Adrenal gland (tissue), 9 donors: ENCODE measurements at regions not wholly inside any gene's neighbourhood (a gene's known extent, or its start where the extent isn't known, plus 50 kb on each side); places are given as distances from the start of the nearest gene placed in this dataset.

Experiments
- DNase-seq, 7 donors: peaks; one replicate each; pipeline ENCODE4 v3.0.0-alpha.2; 2019 to 2020
- H3K27ac ChIP-seq, 5 donors: fragments of 200-600 bp; sonication (generic) in 4 of 5; 1 replicate in 3 of 5; 2 replicates in 2 of 5; pipeline versions ENCODE4 v1.5.1 to v1.8.0; 2016 to 2020; ENCODE audit warnings: mild to moderate bottlenecking in 1 of 5
- H3K27me3 ChIP-seq: fragments of 200-600 bp; 2 replicates; pipeline ENCODE4 v1.8.0; 2021
- H3K36me3 ChIP-seq, 2 donors: fragments of 200-600 bp; replicated peaks in 1 of 2; 1 replicate in 1 of 2; 2 replicates in 1 of 2; pipeline versions ENCODE4 v1.5.1 to v1.8.0; 2018 to 2022
- H3K4me1 ChIP-seq, 2 donors: fragments of 200-600 bp; replicated peaks in 1 of 2; 1 replicate in 1 of 2; 2 replicates in 1 of 2; pipeline versions ENCODE4 v1.5.1 to v1.8.0; 2018 to 2021
- H3K4me3 ChIP-seq, 4 donors: fragments of 200-600 bp; sonication (generic) in 3 of 4; one replicate each; pipeline ENCODE4 v1.5.1; 2016 to 2018
- H3K9me3 ChIP-seq, 3 donors: fragments of 200-600 bp; sonication (generic) in 1 of 3; replicated peaks in 1 of 3; 1 replicate in 2 of 3; 2 replicates in 1 of 3; pipeline versions ENCODE4 v1.5.1 to v1.8.0; 2016 to 2021
- CTCF ChIP-seq, 6 experiments: fragments of 450-650 bp in 4 of 6; fragments of 200-600 bp in 2 of 6; sonication (generic) in 1 of 6; IDR thresholded peaks; 1 replicate in 5 of 6; 2 replicates in 1 of 6; pipeline versions ENCODE4 v1.5.1 to v1.8.0; 2016 to 2021; ENCODE audit warnings: antibody characterized with exemption in 6 of 6, mild to moderate bottlenecking in 2 of 6, moderate library complexity in 1 of 6
- POLR2A ChIP-seq, 2 donors: fragments of 450-650 bp; IDR thresholded peaks; one replicate each; pipeline ENCODE4 v1.6.1; 2017; ENCODE audit warnings: antibody characterized with exemption in 2 of 2, mild to moderate bottlenecking in 2 of 2, moderate library complexity in 1 of 2
- WGBS, 4 donors: extraction: QIAGEN DNeasy Blood & Tissue Kit in 2 of 4; methylation state at CpG; one replicate each; pipeline versions ENCODE4 v1.1.5 to v1.1.7; 2013 to 2017; 5-methylcytosine and 5-hydroxymethylcytosine counted together
- intact Hi-C, 2 donors: fragments of 100-400 bp; cut with DNase I; formaldehyde crosslinking; loops; one replicate each; pipeline versions ENCODE4 v1.14.1 to v1.15.0; 2022 to 2023
- donor health status: healthy with polysubstance abuse.
- donor health status: Bipolar disorder and iron deficiency.
- donor health status: DM: yes; HTN: yes; CAD: no.
- donor health status: DM: no; HTN: no; CAD: no.
- donor health status: DM: no; HTN: no; CAD: no.

- 72 to 84% (median 80%) methylated on average over 1 of the region's 1 CpG for WGBS, 4 donors
- TF ChIP-seq CTCF (IDR thresholded peaks at IDR 0.05) (no peak), POLR2A (IDR thresholded peaks at IDR 0.05) (no peak)
- Histone ChIP-seq H3K9me3 (peaks cover 0 to 7% (median 0%) of the 10 kb centered on the region in 3 donors), H3K4me1 (no peaks in the 10 kb centered on the region), H3K36me3 (no peaks in the 10 kb centered on the region), H3K27ac (no peak overlapping the region), H3K27me3 (no peaks in the 10 kb centered on the region), H3K4me3 (no peak overlapping the region)
- intact Hi-C loops = no loop called here
- no peak for DNase-seq
Measured at GRCh38 chr12:58519839-58520238, 400.5 kb downstream of the LRIG3 start.

- Histone ChIP-seq H3K27ac (no peak overlapping the region), H3K4me1 (no peaks in the 10 kb centered on the region), H3K27me3 (no peaks in the 10 kb centered on the region), H3K9me3 (peaks cover 0 to 7% (median 0%) of the 10 kb centered on the region in 3 donors), H3K4me3 (no peak overlapping the region), H3K36me3 (no peaks in the 10 kb centered on the region)
- no peak for TF ChIP-seq CTCF (IDR thresholded peaks at IDR 0.05)
- no peak for TF ChIP-seq POLR2A (IDR thresholded peaks at IDR 0.05)
- WGBS, 4 donors = 90 to 99% (median 91%) methylated on average over 2 of the region's 2 CpGs
- no peak for DNase-seq
- intact Hi-C loops = no loop called here
Measured at GRCh38 chr12:58521152-58521551, 399.2 kb downstream of the LRIG3 start.

GRCh38 chr12:58521796-58522195 lies 398.5 kb downstream of the LRIG3 start:
- Histone ChIP-seq H3K9me3 (peaks cover 0 to 7% (median 0%) of the 10 kb centered on the region in 3 donors), H3K4me3 (no peak overlapping the region), H3K36me3 (no peaks in the 10 kb centered on the region), H3K27me3 (no peaks in the 10 kb centered on the region), H3K4me1 (no peaks in the 10 kb centered on the region), H3K27ac (no peak overlapping the region)
- 78 to 100% (median 83%) methylated on average over 1 of the region's 1 CpG for WGBS, 4 donors
- no peak for DNase-seq
- intact Hi-C loops = no loop called here
- TF ChIP-seq CTCF (IDR thresholded peaks at IDR 0.05) = no peak
- TF ChIP-seq POLR2A (IDR thresholded peaks at IDR 0.05) = no peak

- H3K4me1 ChIP-seq = no peaks in the 10 kb centered on the region
- DNase-seq = no peak
- intact Hi-C loops = no loop called here
- H3K4me3 ChIP-seq = no peak overlapping the region
- H3K36me3 ChIP-seq = no peaks in the 10 kb centered on the region
- no peak overlapping the region for H3K27ac ChIP-seq
- H3K27me3 ChIP-seq = no peaks in the 10 kb centered on the region
- H3K9me3 ChIP-seq = no peaks in the 10 kb centered on the region
- TF ChIP-seq CTCF (IDR thresholded peaks at IDR 0.05) (no peak), POLR2A (IDR thresholded peaks at IDR 0.05) (no peak)
Measured at GRCh38 chr12:58523360-58523759, 396.9 kb downstream of the LRIG3 start.
